ENCODE measurements at regions not wholly inside any gene's neighbourhood (a gene's known extent, or its start where the extent isn't known, plus 50 kb on each side); places are given as distances from the start of the nearest gene placed in this dataset.

GRCh38 chr3:146350852-146351251 lies 99.9 kb upstream of the PLSCR4 start:
- Histone ChIP-seq H4K20me1 (ENCODE audit: insufficient read depth) (no peaks in the 10 kb centered on the region), H3K9me2 (ENCODE audit: insufficient read depth, low read length) (no peaks in the 10 kb centered on the region), H3K36me3 (ENCODE audit: insufficient read depth, low read length) (no peaks in the 10 kb centered on the region), H3K79me2 (replicated peaks; ENCODE audit: insufficient read depth, low read length) (no peaks in the 10 kb centered on the region), H3K9me3 (ENCODE audit: low read length) (no peaks in the 10 kb centered on the region), H3K27me3 (ENCODE audit: insufficient read depth, low read depth, low read length) (no peaks in the 10 kb centered on the region), H3K4me3 (ENCODE audit: low read length) (no peak overlapping the region), H2AFZ (ENCODE audit: low read depth, low read length) (no peak overlapping the region), H3K27ac (ENCODE audit: low read length) (no peak overlapping the region), H3K9ac (ENCODE audit: low read length) (no peak overlapping the region), H3F3A (ENCODE audit: insufficient read depth, low read length, poor library complexity, severe bottlenecking) (no peaks in the 10 kb centered on the region), H3K4me2 (ENCODE audit: low read length) (no peak overlapping the region)
- no peak for TF ChIP-seq CTCF (IDR thresholded peaks at IDR 0.05; ENCODE audit: poor library complexity, severe bottlenecking)

- Histone ChIP-seq H3K9me2 (ENCODE audit: insufficient read depth, low read length) (no peaks in the 10 kb centered on the region), H3K4me3 (ENCODE audit: low read length) (no peak overlapping the region), H3K79me2 (replicated peaks; ENCODE audit: insufficient read depth, low read length) (no peaks in the 10 kb centered on the region), H3K36me3 (ENCODE audit: insufficient read depth, low read length) (no peaks in the 10 kb centered on the region), H3K27ac (ENCODE audit: low read length) (no peak overlapping the region), H3K4me2 (ENCODE audit: low read length) (no peak overlapping the region), H3K27me3 (ENCODE audit: insufficient read depth, low read depth, low read length) (no peaks in the 10 kb centered on the region), H3F3A (ENCODE audit: insufficient read depth, low read length, poor library complexity, severe bottlenecking) (no peaks in the 10 kb centered on the region), H3K9ac (ENCODE audit: low read length) (no peak overlapping the region), H3K9me3 (ENCODE audit: low read length) (no peaks in the 10 kb centered on the region), H4K20me1 (ENCODE audit: insufficient read depth) (no peaks in the 10 kb centered on the region), H2AFZ (ENCODE audit: low read depth, low read length) (no peak overlapping the region)
- TF ChIP-seq EP300 (conservative IDR thresholded peaks at IDR 0.05; ENCODE audit: poor library complexity, severe bottlenecking) (no peak), TAF1 (IDR thresholded peaks at IDR 0.05; ENCODE audit: low read depth) (no peak), EZH2 (IDR thresholded peaks at IDR 0.05; ENCODE audit: borderline replicate concordance, insufficient read depth, low read length, poor library complexity, severe bottlenecking) (no peak), RAD21 (conservative IDR thresholded peaks at IDR 0.05) (no peak), CTCF (IDR thresholded peaks at IDR 0.05; ENCODE audit: poor library complexity, severe bottlenecking) (no peak), POLR2AphosphoS5 (IDR thresholded peaks at IDR 0.05) (no peak), MXI1 (conservative IDR thresholded peaks at IDR 0.05; ENCODE audit: poor library complexity, severe bottlenecking) (no peak), REST (IDR thresholded peaks at IDR 0.05; ENCODE audit: borderline replicate concordance) (no peak), SMC3 (conservative IDR thresholded peaks at IDR 0.05; ENCODE audit: poor library complexity) (no peak)
These were observed 95.0 kb upstream of the PLSCR4 start for GRCh38 chr3:146345900-146346299.

Data from neural cell (in vitro differentiated cells).